Erythroblast (primary cell): ENCODE measurements at regions not wholly inside any gene's neighbourhood (a gene's known extent, or its start where the extent isn't known, plus 50 kb on each side); places are given as distances from the start of the nearest gene placed in this dataset.

Source experiments
- GATA1 ChIP-seq: IDR thresholded peaks from 2 replicates; pipeline ENCODE4 v1.6.1; 2011; ENCODE audit warnings: low read depth, mild to moderate bottlenecking, control low read depth, low read length, moderate library complexity
- POLR2A ChIP-seq: IDR thresholded peaks from 2 replicates; pipeline ENCODE4 v1.6.1; 2011; ENCODE audit warnings: mild to moderate bottlenecking, low read length

DNA sequence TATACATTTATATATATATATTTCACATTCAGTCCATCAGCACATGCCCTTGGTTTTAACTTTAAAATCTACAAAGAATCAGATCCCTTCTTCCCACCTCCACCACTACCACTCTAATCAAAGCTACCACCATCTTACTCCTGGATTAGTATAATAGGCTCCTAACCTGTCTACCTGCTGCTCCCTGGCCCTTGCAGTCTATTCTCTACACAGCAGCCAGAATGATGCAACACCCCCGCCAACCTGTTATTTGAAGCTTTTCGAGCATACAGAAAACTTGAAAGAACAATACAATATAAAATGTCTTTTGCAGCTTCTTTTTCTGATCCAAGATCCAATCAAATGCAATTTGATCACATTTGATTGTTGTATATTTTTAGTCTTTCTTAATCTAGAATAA, 165.9 kb upstream of the HMGA2 start:
- no peak for TF ChIP-seq POLR2A
- no peak for TF ChIP-seq GATA1
